ENCODE measurements at regions not wholly inside any gene's neighbourhood (a gene's known extent, or its start where the extent isn't known, plus 50 kb on each side); places are given as distances from the start of the nearest gene placed in this dataset.
A peak's percentile ranks its signal among the peaks of the same experiment; 100 is the strongest.

DNA sequence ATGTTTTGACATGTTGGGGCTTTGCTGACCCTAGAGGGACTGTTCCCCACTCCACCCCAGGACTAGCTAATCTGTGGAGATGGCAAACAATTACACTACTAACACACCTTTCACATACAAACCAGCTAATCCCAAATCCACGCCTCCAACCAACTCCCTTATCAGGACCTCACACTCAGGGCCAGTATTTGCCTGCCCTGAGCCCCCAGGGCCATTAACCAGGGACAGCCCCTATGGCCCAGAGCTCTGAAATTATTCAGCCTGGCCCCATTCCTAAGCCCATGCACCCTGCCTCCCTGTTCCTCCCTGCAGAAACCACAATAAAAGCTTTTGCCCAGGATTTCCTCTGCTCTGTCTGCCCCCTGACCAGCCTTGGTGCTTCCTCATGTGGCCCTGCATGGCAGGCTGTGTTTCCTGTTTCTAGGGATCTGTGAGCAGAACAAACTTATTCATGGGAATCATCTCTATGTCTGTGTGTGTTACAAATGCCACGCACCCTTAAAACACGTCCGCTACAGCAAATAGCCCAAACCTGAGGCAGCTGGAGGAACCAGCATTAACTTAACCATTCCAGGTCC is 121.2 kb downstream of the PXDC1 start:
- Mint-ChIP-seq H3K9me3 (no peaks in the 10 kb centered on the region), H3K27me3 (peaks cover 8% of the 10 kb centered on the region), H3K36me3 (ENCODE audit: low read depth) (no peaks in the 10 kb centered on the region), H3K4me3 (no peak overlapping the region), H3K4me1 (peaks cover 7% of the 10 kb centered on the region), H3K27ac (no peak overlapping the region)
- no peak for DNase-seq
- no peak for ATAC-seq

DNA sequence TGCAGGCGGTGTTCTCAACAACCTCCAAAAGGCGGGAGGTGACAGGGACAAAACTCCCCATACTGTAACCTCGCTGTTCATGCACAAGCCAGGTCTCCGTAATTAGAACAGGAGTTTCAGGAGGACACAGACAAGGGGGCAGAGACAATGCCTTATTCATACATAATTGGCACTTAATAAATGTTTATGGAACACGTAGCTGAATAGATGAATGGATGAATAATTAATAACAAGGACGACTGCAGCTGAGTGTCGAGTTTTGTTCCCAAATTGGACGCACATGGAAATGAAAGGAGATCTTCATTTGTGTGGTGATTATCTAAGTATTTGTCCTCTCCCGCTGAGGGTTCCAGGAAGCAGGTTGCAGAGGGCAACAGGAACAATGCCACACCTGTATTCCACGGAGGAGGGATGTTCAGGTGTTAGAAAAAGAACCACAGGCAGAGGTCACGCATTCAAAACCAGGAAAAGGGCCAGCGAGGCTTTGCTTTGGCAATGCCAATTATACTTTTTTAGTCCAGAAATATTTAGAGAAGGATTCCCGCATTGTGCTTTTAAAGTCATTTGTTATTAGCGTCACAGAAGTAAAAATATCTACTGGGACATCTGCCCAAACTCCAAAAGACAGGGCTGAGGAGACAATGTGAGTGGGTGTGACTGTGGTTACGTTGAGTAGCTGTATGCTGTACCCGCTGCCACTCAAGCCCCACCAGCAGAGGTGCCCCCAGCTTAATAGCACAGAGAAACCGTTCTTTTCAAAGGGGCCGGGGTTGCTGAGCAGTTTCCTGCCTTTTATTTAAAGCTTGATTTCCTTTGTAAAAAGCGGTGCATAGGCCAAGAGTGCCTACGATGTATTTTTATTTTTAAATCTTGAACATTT is 123.3 kb downstream of the PXDC1 start:
- Mint-ChIP-seq H3K36me3 (ENCODE audit: low read depth) (no peaks in the 10 kb centered on the region), H3K4me1 (peaks cover 10% of the 10 kb centered on the region), H3K4me3 (no peak overlapping the region), H3K27ac (no peak overlapping the region), H3K9me3 (no peaks in the 10 kb centered on the region), H3K27me3 (peaks cover 20% of the 10 kb centered on the region)
- no peak for ATAC-seq
- no peak for DNase-seq

DNA sequence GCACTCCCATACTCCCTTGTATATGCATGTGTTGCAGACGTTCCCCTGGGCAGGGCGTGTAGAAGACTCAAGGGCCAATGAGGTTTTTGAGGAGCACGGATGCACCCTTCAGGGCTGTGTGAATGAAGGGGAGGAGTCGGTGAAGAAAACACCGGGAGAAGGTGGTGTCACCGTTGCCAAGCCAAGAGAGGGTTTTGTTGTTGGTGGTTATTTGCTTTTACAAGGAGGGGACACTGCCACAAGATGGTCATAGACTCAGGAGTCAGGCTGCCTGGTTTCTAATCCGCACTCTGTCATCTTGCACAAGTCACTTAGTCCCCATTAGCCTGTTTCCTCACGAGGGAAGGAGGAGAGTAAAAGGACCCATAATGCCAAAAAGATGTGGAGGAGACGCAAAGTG is 124.0 kb downstream of the PXDC1 start:
- H3K9me3 Mint-ChIP-seq, result no peaks in the 10 kb centered on the region

DNA sequence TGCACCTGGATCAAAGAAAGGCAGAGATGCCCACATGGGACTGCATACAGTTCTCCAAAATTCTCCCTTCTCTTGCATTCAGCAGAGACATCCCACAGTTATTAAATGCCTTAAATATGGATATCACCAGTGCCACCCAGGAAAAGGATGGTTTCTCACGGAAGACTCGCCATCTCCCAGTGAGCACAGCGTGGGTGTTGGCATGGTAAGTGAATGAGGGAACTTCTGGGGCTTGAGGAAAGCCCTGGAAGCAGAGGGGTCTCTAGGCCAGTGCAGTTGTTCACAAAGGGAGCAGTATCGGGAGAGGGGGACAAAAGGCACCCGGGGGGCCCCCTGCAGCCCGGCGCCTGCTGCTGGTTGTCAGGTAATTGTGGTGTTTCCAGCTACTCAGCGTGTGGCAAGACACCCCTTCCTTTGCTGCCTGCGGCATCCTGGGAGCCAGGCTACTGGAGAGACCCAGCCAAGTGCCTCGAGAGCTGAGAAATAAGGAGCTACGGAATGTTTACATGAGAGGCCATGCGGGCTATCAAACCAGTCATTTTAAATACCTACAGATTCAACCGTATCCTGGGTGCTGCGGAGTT is 125.4 kb downstream of the PXDC1 start:
- Mint-ChIP-seq H3K4me1 (peaks cover 10% of the 10 kb centered on the region), H3K27ac (no peak overlapping the region), H3K9me3 (no peaks in the 10 kb centered on the region), H3K4me3 (no peak overlapping the region), H3K36me3 (ENCODE audit: low read depth) (no peaks in the 10 kb centered on the region), H3K27me3 (peaks cover 26% of the 10 kb centered on the region)
- ATAC-seq (no peak), DNase-seq (no peak)

More for the DNA sequence above, 124.0 kb downstream of the PXDC1 start:
- Mint-ChIP-seq H3K4me1 (peaks cover 10% of the 10 kb centered on the region), H3K4me3 (no peak overlapping the region), H3K36me3 (ENCODE audit: low read depth) (no peaks in the 10 kb centered on the region), H3K27me3 (peaks cover 24% of the 10 kb centered on the region), H3K27ac (no peak overlapping the region)
- no peak for ATAC-seq
- no peak for DNase-seq

DNA sequence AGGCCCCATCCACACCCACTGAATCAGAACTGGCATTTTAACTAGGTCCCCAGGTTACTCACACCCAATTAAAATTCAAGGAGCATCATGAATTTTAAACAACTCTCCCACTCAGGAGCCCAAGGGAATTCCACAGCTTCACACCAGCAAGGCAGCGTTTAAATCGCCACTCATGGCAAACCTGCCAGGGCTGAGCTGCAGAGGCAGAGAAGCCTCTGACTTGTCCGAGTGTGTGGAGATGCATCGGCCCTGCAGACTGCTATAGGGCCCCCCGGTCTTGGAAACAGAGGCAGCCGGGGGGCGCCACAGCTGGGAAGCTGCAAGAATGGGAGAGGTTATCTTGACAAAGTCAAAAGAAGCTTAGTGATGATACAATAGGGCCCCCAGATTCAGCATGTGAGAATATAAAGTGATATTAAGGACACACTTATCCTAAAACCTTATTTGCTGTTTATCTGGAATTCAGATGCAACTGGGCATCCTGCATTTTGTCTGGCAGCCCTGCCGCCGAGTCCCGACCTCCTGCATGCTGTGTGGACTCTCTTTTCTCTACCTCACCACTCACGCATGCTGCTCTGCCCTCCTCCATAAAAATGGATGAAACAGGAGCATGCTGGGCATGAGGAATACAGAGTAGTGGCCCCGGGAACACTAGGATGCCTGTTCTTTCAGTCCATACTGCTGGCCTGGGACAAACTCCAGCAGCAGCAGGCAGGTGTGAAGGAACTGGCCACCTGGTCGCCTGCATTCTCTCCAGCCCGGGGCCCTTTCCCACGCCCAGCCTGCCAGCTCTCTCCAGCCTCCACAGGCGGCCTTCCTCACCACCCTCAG is 126.1 kb downstream of the PXDC1 start:
- Mint-ChIP-seq H3K27me3 (peaks cover 26% of the 10 kb centered on the region), H3K4me1 (peaks cover 10% of the 10 kb centered on the region), H3K9me3 (no peaks in the 10 kb centered on the region), H3K36me3 (ENCODE audit: low read depth) (no peaks in the 10 kb centered on the region), H3K27ac (no peak overlapping the region), H3K4me3 (no peak overlapping the region)
- DNase-seq (no peak), ATAC-seq (no peak)

DNA sequence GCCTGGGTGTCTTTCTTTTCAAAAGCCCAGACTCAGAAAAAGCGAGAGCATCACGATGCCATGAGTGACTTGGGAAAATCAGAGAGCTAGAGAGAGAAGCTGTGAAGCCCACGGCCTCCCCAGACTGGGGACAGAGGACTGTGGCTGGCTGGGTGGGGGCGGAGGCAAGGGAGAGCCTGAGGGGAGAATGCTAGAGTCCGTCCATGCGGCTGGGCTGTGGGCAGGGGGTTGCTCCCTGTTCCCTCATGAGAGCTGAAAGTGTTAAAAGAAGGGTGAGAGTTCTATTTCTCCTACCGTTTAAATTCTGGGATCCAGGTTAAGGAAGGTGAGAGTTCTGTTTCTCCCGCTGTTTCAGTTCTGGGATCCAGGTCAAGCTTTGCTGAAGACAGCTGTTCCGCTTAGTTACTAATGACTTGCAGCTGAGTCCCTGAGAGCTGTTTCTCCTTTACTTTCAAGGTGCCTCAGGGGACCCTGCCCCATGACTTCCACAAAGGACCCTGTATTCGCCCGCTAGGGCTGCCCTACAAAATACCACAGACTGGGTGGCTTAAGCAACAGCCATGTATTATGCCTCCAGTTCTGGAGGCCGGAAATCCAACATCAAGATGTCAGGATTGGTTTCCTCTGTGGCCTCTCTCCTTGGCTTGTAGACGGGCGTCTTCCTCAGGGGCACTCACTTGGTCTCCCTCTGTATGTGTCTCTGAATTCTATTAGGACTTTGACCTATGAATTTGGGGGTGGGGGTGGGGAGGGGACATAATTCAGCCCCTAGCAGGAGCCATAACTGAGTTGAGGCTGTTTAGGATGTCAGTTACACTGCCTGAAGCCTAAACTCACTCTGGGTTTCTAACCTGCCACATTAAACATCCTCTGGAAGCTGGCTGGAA is 127.0 kb downstream of the PXDC1 start:
- H3K4me3 Mint-ChIP-seq, result no peak overlapping the region

DNA sequence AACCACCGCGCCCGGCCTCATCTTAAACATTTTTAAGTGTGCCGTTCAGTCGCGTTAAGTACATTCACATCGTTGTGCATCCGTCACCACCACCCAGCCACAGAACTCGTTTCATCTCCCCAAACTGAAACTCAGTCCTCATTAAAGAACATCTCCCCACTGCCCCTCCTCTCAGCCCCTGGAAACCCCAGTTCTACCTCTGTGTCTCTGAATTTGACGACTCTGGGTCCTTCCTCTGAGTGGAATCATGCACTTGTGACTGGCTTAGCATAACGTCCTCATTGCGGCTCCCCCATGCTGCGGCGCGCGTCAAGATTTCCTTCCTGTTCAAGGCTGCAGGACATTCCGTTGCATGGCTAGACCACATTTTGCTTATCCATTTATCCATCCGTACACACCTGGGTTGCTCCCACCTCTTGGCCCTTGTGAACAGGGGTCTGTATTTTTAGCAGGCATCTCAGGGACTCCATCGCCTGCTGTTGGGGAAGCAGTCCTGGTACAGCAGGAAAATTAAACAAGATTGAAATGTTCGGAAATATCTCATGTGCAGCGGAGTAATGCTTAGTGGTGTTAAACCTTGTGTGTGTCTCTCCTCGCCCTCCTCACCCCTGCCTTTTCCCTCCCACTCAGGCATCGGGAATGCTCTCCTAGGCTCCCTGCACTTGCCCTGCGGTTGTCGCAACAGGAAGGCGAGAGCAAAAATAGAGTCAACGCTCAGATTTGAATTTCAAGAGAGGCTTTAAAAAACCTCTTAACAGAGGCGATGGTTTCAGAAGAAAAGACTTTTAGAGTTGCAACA is 127.9 kb downstream of the PXDC1 start:
- DNase-seq, result peak; percentile 5
- ATAC-seq, result peak; percentile 53
- peak overlapping the region; percentile 27 for H3K4me3 Mint-ChIP-seq
- H3K4me1 Mint-ChIP-seq, result peaks cover 10% of the 10 kb centered on the region
- H3K27ac Mint-ChIP-seq, result peak overlapping the region; percentile 0
- no peaks in the 10 kb centered on the region for H3K36me3 Mint-ChIP-seq (ENCODE audit: low read depth)
- H3K9me3 Mint-ChIP-seq, result no peaks in the 10 kb centered on the region
- peaks cover 26% of the 10 kb centered on the region for H3K27me3 Mint-ChIP-seq

More for the DNA sequence above, 127.0 kb downstream of the PXDC1 start:
- Mint-ChIP-seq H3K9me3 (no peaks in the 10 kb centered on the region), H3K27me3 (peaks cover 26% of the 10 kb centered on the region), H3K4me1 (peaks cover 10% of the 10 kb centered on the region), H3K36me3 (ENCODE audit: low read depth) (no peaks in the 10 kb centered on the region), H3K27ac (no peak overlapping the region)
- DNase-seq, result no peak
- no peak for ATAC-seq

DNA sequence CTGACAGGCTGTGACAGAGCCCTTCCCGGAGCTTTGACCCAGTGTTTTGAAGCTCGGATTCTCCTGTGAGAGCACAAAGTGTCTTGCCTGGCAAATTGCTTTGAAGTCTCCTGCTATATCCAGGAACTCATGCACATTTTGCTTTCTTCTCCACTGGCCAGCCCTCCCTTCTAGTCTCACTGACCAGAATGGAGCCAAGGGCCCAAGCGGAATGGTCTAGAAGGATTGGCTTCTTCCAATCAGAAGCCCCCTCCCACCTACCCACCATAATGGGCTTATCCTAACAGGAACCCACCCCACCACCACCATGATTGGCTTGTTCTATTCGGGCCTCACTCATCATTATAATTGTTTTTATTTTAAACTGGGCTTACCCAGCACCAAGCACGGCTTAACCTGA is 130.1 kb downstream of the PXDC1 start:
- DNase-seq, result no peak
- Mint-ChIP-seq H3K9me3 (no peaks in the 10 kb centered on the region), H3K27me3 (peaks cover 18% of the 10 kb centered on the region), H3K4me3 (no peak overlapping the region), H3K4me1 (peaks cover 4% of the 10 kb centered on the region), H3K36me3 (ENCODE audit: low read depth) (no peaks in the 10 kb centered on the region), H3K27ac (no peak overlapping the region)
- ATAC-seq, result no peak

DNA sequence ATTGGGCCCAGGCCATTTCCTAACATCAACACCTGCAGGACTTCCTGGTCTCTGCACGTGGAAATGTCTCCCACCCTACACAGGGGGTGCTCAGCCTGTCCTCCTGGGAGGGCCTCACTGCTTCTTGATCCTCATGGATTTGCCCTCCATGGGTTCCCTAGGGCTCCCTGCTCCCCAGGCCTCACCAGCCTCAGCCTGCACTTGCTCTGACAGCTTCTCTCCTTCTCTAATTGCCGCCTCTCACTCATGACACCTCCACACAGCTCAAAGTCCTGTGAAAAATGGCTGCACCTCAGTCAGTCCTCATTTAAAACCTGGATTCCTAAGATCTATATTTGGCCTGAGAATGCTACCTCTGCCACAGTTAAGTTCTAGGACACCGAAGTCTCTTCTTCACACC is 130.6 kb downstream of the PXDC1 start:
- no peaks in the 10 kb centered on the region for H3K36me3 Mint-ChIP-seq (ENCODE audit: low read depth)
- H3K27ac Mint-ChIP-seq, result no peak overlapping the region
- DNase-seq (no peak), ATAC-seq (no peak)
- no peaks in the 10 kb centered on the region for H3K9me3 Mint-ChIP-seq
- peaks cover 18% of the 10 kb centered on the region for H3K27me3 Mint-ChIP-seq
- H3K4me1 Mint-ChIP-seq, result peaks cover 4% of the 10 kb centered on the region
- no peak overlapping the region for H3K4me3 Mint-ChIP-seq

DNA sequence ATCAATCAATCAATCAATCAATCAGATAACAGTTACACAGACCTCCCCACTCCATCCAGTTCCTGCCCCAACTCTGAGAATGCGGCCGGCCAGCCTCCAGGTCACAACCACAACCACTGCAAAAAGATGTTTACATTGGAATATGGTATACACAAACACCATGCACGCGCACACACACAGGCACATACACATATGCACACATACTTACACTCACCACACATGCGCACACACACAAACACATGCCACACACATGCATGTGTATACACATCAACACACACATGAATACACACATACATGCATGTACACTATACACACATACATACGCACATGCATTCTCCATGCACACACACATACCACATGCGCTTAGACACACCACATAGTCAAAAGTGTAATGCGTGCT is 131.1 kb downstream of the PXDC1 start:
- Mint-ChIP-seq H3K36me3 (ENCODE audit: low read depth) (no peaks in the 10 kb centered on the region), H3K27ac (no peak overlapping the region), H3K4me3 (no peak overlapping the region), H3K9me3 (no peaks in the 10 kb centered on the region), H3K27me3 (peaks cover 18% of the 10 kb centered on the region), H3K4me1 (peaks cover 4% of the 10 kb centered on the region)
- ATAC-seq, result no peak
- no peak for DNase-seq

DNA sequence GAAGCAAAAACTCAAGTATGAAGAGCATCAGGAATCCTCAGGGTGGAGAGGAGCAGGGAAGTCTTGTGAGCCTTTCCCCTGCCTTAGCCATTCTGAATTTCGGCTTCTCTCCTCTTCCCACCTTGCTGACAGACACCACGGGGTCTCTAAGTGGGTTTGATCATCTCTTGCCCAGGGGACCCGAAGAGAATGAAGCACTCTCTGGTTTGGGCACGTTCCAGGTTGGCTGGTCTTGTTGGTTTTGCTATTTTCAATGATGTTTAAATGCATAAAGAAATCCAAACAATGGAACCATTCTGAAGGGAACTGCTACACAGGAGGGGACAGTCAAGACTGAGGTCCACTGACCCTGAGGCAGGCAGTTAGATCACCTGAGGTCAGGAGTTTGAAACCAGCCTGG is 131.7 kb downstream of the PXDC1 start:
- ATAC-seq, result no peak
- Mint-ChIP-seq H3K36me3 (ENCODE audit: low read depth) (no peaks in the 10 kb centered on the region), H3K27me3 (peaks cover 18% of the 10 kb centered on the region)

DNA sequence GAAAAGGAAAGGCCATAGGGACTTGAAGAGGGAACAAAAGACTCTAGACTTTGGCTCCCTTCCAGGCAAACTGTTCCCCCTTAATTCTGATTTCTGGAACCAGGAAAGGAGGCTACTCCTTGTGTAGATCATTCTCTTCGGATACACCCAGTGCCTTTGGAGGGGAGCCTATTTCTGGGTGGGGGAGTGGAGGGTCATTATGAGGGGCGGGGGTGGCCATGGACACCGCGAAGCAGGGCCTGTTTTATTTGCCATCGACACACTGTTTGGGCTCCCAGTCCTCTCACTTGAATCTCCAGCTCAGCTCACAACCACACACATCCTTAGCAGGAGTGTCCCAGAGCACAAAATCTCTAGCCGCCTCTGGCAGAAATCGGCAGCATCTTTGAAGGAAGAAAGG is 132.3 kb downstream of the PXDC1 start:
- H3K4me1 Mint-ChIP-seq, result peaks cover 4% of the 10 kb centered on the region
- DNase-seq (no peak), ATAC-seq (no peak)

More for the DNA sequence above, 131.7 kb downstream of the PXDC1 start:
- Mint-ChIP-seq H3K4me1 (peaks cover 4% of the 10 kb centered on the region), H3K27ac (no peak overlapping the region), H3K9me3 (no peaks in the 10 kb centered on the region), H3K4me3 (no peak overlapping the region)
- DNase-seq, result no peak

DNA sequence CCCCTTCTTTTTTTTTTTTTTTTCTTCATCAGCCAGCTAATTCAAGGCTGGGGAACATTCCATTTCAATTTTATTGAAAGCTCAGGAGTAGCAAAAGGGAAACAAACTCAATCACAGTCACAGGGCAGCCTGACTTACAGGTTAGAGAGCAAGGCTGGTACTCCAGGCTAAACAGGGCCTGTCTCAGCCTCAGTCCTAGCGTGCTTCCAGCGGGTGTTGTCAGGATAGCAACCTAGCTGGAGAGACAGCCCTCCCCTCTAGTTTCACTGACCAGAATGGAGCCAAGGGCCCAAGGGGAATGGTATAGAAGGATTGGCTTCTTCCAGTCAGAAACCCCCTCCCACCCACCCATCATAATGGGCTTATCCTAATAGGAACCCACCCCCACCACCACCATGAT is 132.9 kb downstream of the PXDC1 start:
- peaks cover 4% of the 10 kb centered on the region for H3K4me1 Mint-ChIP-seq
- H3K9me3 Mint-ChIP-seq, result no peaks in the 10 kb centered on the region
- peaks cover 12% of the 10 kb centered on the region for H3K27me3 Mint-ChIP-seq
- H3K36me3 Mint-ChIP-seq (ENCODE audit: low read depth), result no peaks in the 10 kb centered on the region
- ATAC-seq, result no peak
- DNase-seq, result no peak
- no peak overlapping the region for H3K4me3 Mint-ChIP-seq
- no peak overlapping the region for H3K27ac Mint-ChIP-seq

More for the DNA sequence above, 132.3 kb downstream of the PXDC1 start:
- Mint-ChIP-seq H3K9me3 (no peaks in the 10 kb centered on the region), H3K4me3 (no peak overlapping the region), H3K27ac (no peak overlapping the region), H3K36me3 (ENCODE audit: low read depth) (no peaks in the 10 kb centered on the region), H3K27me3 (peaks cover 17% of the 10 kb centered on the region)
